SK-N-SH (cell line): ENCODE measurements at regions not wholly inside any gene's neighbourhood (a gene's known extent, or its start where the extent isn't known, plus 50 kb on each side); places are given as distances from the start of the nearest gene placed in this dataset.

Experiments
- CHD2 ChIP-seq: fragments of 150-350 bp; IDR thresholded peaks from 2 replicates; pipeline ENCODE4 v1.6.1; 2018; ENCODE audit warnings: low read length; ENCODE audit not compliant: partially characterized antibody
- JUND ChIP-seq: IDR thresholded peaks from 2 replicates; pipeline ENCODE4 v1.4.0; 2012
- RAD21 ChIP-seq: IDR thresholded peaks from 2 replicates; pipeline ENCODE4 v1.6.1; 2012; ENCODE audit warnings: mild to moderate bottlenecking, low read length

- TF ChIP-seq CHD2 (no peak), RAD21 (no peak), JUND (no peak)
Observed at GRCh38 chr17:13076905-13077304, 59.1 kb upstream of the ELAC2 start.
